Vagina (tissue), 2 donors: ENCODE measurements at regions not wholly inside any gene's neighbourhood (a gene's known extent, or its start where the extent isn't known, plus 50 kb on each side); places are given as distances from the start of the nearest gene placed in this dataset.

Experiments used
- DNase-seq, 2 donors: peaks; one replicate each; pipeline ENCODE4 v3.0.0-alpha.2; 2017; ENCODE audit errors: extremely low spot score in 2 of 2
- H3K27ac ChIP-seq: fragments of 200-600 bp; sonication (generic); one replicate; pipeline ENCODE4 v1.5.1; 2019
- H3K27me3 ChIP-seq: fragments of 200-600 bp; sonication (generic); one replicate; pipeline ENCODE4 v1.5.1; 2019
- H3K36me3 ChIP-seq, 2 donors: fragments of 200-600 bp; sonication (generic); one replicate each; pipeline ENCODE4 v1.5.1; 2017 to 2019
- H3K4me1 ChIP-seq: fragments of 200-600 bp; sonication (generic); one replicate; pipeline ENCODE4 v1.5.1; 2019
- H3K4me3 ChIP-seq, 2 donors: fragments of 200-600 bp; sonication (generic); 1 replicate in 1 of 2; 2 replicates in 1 of 2; pipeline ENCODE4 v1.5.1; 2016 to 2019
- H3K9me3 ChIP-seq: fragments of 200-600 bp; sonication (generic); one replicate; pipeline ENCODE4 v1.5.1; 2019
- POLR2A ChIP-seq, 2 donors: fragments of 450-650 bp; IDR thresholded peaks; one replicate each; pipeline ENCODE4 v1.6.1; 2017; ENCODE audit warnings: antibody characterized with exemption in 2 of 2, mild to moderate bottlenecking in 2 of 2, moderate library complexity in 2 of 2
- POLR2AphosphoS5 ChIP-seq, 2 donors: sonication (generic); formaldehyde crosslinking; IDR thresholded peaks; one replicate each; pipeline ENCODE4 v1.9.0; 2017; ENCODE audit warnings: antibody characterized with exemption in 2 of 2, mild to moderate bottlenecking in 2 of 2, low read depth in 1 of 2; ENCODE audit not compliant: insufficient read depth in 1 of 2
- intact Hi-C: fragments of 100-400 bp; cut with DNase I; formaldehyde crosslinking; loops from one replicate; pipeline ENCODE4 v1.15.1; 2023
- TF ChIP-seq, protein P1 (sequence below), 3 experiments: fragments of 450-650 bp in 2 of 3; fragments of 200-600 bp in 1 of 3; sonication (generic) in 1 of 3; IDR thresholded peaks; one replicate each; pipeline ENCODE4 v1.5.1; 2017 to 2019; ENCODE audit warnings: antibody characterized with exemption in 3 of 3, mild to moderate bottlenecking in 2 of 3, moderate library complexity in 2 of 3

DNA sequence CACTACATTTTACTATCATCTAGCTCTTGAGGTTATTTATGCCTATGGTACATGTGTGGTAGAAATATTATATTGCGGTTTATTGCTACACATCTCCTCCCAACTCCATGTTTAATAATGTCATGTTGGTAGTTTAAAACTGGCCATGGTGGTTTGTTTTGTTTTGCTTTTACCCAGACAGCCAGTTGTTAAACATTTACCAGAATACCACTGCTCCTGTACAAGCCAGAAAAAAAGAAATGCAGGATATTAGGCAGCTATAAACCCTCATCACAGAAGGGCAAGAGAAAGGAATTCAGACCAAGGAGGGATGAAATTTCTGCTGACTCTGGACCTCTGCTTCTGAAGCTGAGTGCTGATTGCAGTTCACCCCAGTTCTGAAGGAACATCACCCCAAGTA is 451.8 kb upstream of the IL12A start:
- intact Hi-C loops, result no loop called here
- H3K27me3 ChIP-seq, result no peaks in the 10 kb centered on the region
- H3K4me3 ChIP-seq, result no peak overlapping the region
- TF ChIP-seq POLR2AphosphoS5 (IDR thresholded peaks at IDR 0.05; ENCODE audit: insufficient read depth in 1 of 2, low read depth in 1 of 2) (no peak), POLR2A (IDR thresholded peaks at IDR 0.05) (no peak)
- TF ChIP-seq, protein P1, sequence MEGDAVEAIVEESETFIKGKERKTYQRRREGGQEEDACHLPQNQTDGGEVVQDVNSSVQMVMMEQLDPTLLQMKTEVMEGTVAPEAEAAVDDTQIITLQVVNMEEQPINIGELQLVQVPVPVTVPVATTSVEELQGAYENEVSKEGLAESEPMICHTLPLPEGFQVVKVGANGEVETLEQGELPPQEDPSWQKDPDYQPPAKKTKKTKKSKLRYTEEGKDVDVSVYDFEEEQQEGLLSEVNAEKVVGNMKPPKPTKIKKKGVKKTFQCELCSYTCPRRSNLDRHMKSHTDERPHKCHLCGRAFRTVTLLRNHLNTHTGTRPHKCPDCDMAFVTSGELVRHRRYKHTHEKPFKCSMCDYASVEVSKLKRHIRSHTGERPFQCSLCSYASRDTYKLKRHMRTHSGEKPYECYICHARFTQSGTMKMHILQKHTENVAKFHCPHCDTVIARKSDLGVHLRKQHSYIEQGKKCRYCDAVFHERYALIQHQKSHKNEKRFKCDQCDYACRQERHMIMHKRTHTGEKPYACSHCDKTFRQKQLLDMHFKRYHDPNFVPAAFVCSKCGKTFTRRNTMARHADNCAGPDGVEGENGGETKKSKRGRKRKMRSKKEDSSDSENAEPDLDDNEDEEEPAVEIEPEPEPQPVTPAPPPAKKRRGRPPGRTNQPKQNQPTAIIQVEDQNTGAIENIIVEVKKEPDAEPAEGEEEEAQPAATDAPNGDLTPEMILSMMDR (IDR thresholded peaks at IDR 0.05), result no peak
- no peaks in the 10 kb centered on the region for H3K4me1 ChIP-seq
- no peak overlapping the region for H3K27ac ChIP-seq
- DNase-seq, result no peak
- no peaks in the 10 kb centered on the region for H3K9me3 ChIP-seq
- no peaks in the 10 kb centered on the region for H3K36me3 ChIP-seq

DNA sequence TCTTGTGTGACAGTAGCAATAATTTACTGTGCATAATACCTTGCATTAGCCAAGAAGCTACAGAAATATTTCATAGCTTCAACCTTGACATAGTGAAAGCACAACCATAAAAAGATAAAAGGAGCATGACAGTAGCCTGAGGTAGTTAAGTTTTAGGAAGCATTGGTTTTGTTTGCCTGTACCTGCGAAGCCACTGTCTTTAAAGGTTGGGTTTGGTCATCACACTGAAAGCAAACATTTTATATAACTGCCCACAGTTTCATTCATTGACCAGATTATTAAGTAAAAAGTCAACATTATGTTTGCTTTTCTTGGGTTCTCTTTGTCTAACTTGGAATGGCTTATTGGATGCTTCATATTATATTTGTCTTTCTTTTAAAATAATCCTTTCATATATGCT is 450.1 kb upstream of the IL12A start:
- no peaks in the 10 kb centered on the region for H3K4me1 ChIP-seq
- intact Hi-C loops, result no loop called here
- TF ChIP-seq POLR2AphosphoS5 (IDR thresholded peaks at IDR 0.05; ENCODE audit: insufficient read depth in 1 of 2, low read depth in 1 of 2) (no peak), POLR2A (IDR thresholded peaks at IDR 0.05) (no peak)
- TF ChIP-seq, protein P1 (IDR thresholded peaks at IDR 0.05), result no peak

DNA sequence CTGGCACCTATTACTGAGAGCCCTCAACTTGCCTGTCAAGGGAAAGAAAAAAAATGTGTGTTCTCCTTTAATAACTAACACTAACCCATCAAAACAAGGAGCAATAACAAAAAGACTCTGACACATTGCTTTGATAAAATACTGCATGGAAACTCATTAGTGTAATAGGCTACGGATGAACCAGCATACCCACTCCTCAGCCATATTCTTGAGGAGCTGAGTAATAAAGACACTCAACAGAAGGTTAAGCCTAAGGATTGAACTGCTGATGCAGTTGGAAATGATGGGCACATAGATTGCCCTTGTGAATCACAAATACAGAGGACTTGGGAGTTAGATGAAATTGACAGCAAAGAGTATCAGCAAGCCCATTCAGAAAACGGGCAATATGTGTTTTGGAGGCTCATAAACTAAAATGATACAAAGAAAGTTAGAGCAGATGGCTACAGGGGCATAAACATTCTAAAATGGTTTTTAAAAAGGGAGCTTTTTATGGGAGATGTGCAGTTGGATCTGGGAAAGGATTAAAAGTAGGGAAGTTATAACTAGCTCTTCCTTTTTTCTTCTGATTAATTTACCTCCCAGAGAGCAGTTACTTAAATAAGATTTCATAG is 447.6 kb upstream of the IL12A start:
- Histone ChIP-seq H3K36me3 (no peaks in the 10 kb centered on the region), H3K27me3 (no peaks in the 10 kb centered on the region), H3K4me3 (no peak overlapping the region), H3K27ac (no peak overlapping the region), H3K9me3 (no peaks in the 10 kb centered on the region), H3K4me1 (no peaks in the 10 kb centered on the region)
- TF ChIP-seq, protein P1 (IDR thresholded peaks at IDR 0.05), result no peak
- TF ChIP-seq POLR2AphosphoS5 (IDR thresholded peaks at IDR 0.05; ENCODE audit: insufficient read depth in 1 of 2, low read depth in 1 of 2), result no peak
- no peak for TF ChIP-seq POLR2A (IDR thresholded peaks at IDR 0.05)
- no peak for DNase-seq
- intact Hi-C loops, result no loop called here

More for the DNA sequence above, 450.1 kb upstream of the IL12A start:
- Histone ChIP-seq H3K36me3 (no peaks in the 10 kb centered on the region), H3K27ac (no peak overlapping the region), H3K4me3 (no peak overlapping the region), H3K9me3 (no peaks in the 10 kb centered on the region), H3K27me3 (no peaks in the 10 kb centered on the region)
- no peak for DNase-seq

DNA sequence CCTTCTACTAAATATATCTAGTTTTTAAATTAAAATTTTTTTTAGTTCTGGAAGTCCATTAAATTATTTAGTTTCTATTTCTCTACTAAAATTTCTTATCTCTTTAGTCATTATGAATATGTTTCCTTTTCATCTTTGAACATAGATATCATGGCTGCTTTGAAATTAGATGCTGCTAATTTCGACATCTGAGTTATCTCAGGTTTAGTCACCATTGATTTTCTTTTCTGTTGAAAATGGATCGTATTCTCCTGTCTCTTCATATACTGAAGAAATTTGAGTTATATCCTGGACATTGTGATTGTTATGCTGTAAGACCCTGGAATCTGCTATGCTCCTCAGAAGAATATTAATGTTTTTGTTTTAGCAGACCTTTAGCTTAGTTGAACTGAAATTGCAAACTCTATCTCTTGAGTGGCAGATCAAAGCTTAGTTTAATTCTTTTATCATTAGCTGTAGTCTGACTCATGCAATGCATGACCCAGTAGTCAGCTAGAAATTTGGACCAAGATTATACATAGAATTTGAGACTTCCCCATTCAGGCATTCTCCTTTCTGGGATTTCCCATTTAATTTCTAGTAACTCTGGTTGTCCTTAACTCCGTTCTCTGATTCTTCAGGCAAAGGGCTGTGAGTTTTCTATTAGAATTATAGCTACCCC is 439.8 kb upstream of the IL12A start:
- intact Hi-C loops, result no loop called here
- Histone ChIP-seq H3K4me1 (no peaks in the 10 kb centered on the region), H3K27me3 (no peaks in the 10 kb centered on the region), H3K36me3 (no peaks in the 10 kb centered on the region), H3K9me3 (peaks cover 5% of the 10 kb centered on the region), H3K4me3 (no peak overlapping the region), H3K27ac (no peak overlapping the region)
- no peak for TF ChIP-seq POLR2AphosphoS5 (IDR thresholded peaks at IDR 0.05; ENCODE audit: insufficient read depth in 1 of 2, low read depth in 1 of 2)
- TF ChIP-seq, protein P1 (IDR thresholded peaks at IDR 0.05), result no peak
- no peak for TF ChIP-seq POLR2A (IDR thresholded peaks at IDR 0.05)
- no peak for DNase-seq

DNA sequence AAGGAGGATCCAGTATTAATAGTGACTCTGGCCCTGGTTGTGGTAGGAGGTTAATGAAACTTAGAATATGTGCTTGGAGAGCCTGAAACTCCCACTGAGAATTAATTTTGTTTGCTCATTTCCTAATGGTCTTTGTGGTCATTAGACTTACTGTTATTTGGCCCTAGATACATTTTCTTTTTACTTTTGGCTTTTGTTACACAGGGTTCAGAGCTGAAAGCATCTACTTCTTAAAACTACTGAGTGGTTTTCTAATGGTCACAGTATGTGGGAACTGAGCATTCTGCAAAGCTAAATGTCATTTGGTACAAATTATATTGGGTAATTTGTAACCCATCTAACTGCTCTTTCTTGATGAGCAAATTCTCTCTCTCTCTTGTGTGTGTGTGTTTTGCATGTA is 433.4 kb upstream of the IL12A start:
- H3K4me1 ChIP-seq, result no peaks in the 10 kb centered on the region
- no peak for DNase-seq
- no peaks in the 10 kb centered on the region for H3K27me3 ChIP-seq
- no peak overlapping the region for H3K4me3 ChIP-seq
- intact Hi-C loops, result no loop called here
- no peak overlapping the region for H3K27ac ChIP-seq
- TF ChIP-seq POLR2AphosphoS5 (IDR thresholded peaks at IDR 0.05; ENCODE audit: insufficient read depth in 1 of 2, low read depth in 1 of 2) (no peak), POLR2A (IDR thresholded peaks at IDR 0.05) (no peak)
- TF ChIP-seq, protein P1 (IDR thresholded peaks at IDR 0.05), result no peak
- H3K9me3 ChIP-seq, result no peaks in the 10 kb centered on the region
- no peaks in the 10 kb centered on the region for H3K36me3 ChIP-seq
